Fibroblast of lung (primary cell): ENCODE measurements at regions not wholly inside any gene's neighbourhood (a gene's known extent, or its start where the extent isn't known, plus 50 kb on each side); places are given as distances from the start of the nearest gene placed in this dataset.

ENCODE experiments used
- DNase-seq, 2 donors: peaks; one replicate each; pipeline versions ENCODE4 v3.0.0 to v3.0.0-alpha.2; 2010; ENCODE audit warnings: low read depth in 2 of 2
- H2AFZ ChIP-seq: 2 replicates; pipeline ENCODE4 v1.5.1; 2012; ENCODE audit warnings: low read length, control low read depth, inconsistent platforms
- H3K27ac ChIP-seq: 2 replicates; pipeline ENCODE4 v1.5.1; 2011; ENCODE audit warnings: low read length, control low read depth; ENCODE audit not compliant: insufficient read depth
- H3K27me3 ChIP-seq: 2 replicates; pipeline ENCODE4 v1.5.1; 2011; ENCODE audit warnings: mild to moderate bottlenecking, low read length; ENCODE audit not compliant: control insufficient read depth, insufficient read depth
- H3K36me3 ChIP-seq: 2 replicates; pipeline ENCODE4 v1.5.1; 2011; ENCODE audit warnings: low read length; ENCODE audit not compliant: control insufficient read depth, insufficient read depth
- H3K4me1 ChIP-seq: 2 replicates; pipeline ENCODE4 v1.5.1; 2011; ENCODE audit warnings: low read length; ENCODE audit not compliant: control insufficient read depth, insufficient read depth; ENCODE audit errors: extremely low read depth
- H3K4me2 ChIP-seq: 2 replicates; pipeline ENCODE4 v1.5.1; 2011; ENCODE audit warnings: low read length, control low read depth; ENCODE audit not compliant: insufficient read depth; ENCODE audit errors: extremely low read depth
- H3K4me3 ChIP-seq, 4 experiments: fragments of 200-600 bp in 1 of 4; sonication (generic) in 1 of 4; replicated peaks in 1 of 4; 2 replicates each; pipeline ENCODE4 v1.5.1; 2011 to 2016; ENCODE audit warnings: low read length in 4 of 4, low read depth in 3 of 4, mild to moderate bottlenecking in 3 of 4, control low read depth in 2 of 4, inconsistent platforms in 1 of 4, mixed read lengths in 1 of 4; ENCODE audit not compliant: insufficient read depth in 1 of 4; ENCODE audit errors: control extremely low read depth in 1 of 4
- H3K79me2 ChIP-seq: 2 replicates; pipeline ENCODE4 v1.5.1; 2012; ENCODE audit warnings: mild to moderate bottlenecking, low read length, inconsistent platforms; ENCODE audit not compliant: control insufficient read depth, insufficient read depth
- H3K9ac ChIP-seq: 2 replicates; pipeline ENCODE4 v1.5.1; 2011; ENCODE audit warnings: mild to moderate bottlenecking, low read length, control low read depth; ENCODE audit not compliant: insufficient read depth
- H3K9me3 ChIP-seq: 2 replicates; pipeline ENCODE4 v1.5.1; 2012; ENCODE audit warnings: low read depth, low read length; ENCODE audit not compliant: control insufficient read depth, insufficient read depth
- H4K20me1 ChIP-seq: 2 replicates; pipeline ENCODE4 v1.5.1; 2011; ENCODE audit warnings: low read length; ENCODE audit not compliant: control insufficient read depth, insufficient read depth; ENCODE audit errors: extremely low read depth
- EZH2 ChIP-seq: IDR thresholded peaks from 2 replicates; pipeline ENCODE4 v1.5.1; 2012; ENCODE audit warnings: low read length, control low read depth, mild to moderate bottlenecking; ENCODE audit errors: missing control alignments
- TF ChIP-seq, protein P1 (sequence below), 2 donors: IDR thresholded peaks in 1 of 2; conservative IDR thresholded peaks in 1 of 2; 1 replicate in 1 of 2; 2 replicates in 1 of 2; pipeline ENCODE4 v1.5.1; 2011 to 2012; ENCODE audit warnings: low read length in 2 of 2, control low read depth in 1 of 2, inconsistent platforms in 1 of 2, low read depth in 1 of 2, mild to moderate bottlenecking in 1 of 2

DNA sequence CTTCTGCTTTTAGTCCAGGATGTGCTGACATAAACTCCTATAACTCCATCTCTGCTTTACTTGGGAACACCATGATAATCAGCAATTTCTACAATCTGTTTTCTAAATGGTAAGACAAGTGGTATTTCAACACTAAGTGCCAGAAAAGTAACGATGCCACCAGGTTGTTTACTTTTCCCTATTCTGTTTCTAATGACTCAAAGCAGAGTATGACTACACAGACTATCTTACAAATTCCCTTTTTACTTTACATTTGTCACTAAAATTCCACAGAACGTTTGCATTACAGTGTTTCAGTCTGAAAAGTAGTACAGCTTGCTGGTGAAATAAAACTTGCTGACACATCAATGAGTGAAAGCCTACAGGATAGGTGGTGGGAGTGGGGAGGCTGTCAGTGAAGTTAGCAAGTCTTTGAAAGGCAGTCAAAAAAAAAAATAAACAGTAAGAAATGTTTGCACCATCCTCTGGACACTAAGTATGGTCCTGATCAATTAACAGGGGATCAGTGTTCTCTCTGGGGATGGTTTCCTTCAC is 186.5 kb downstream of the LURAP1L start:
- no peak overlapping the region for H2AFZ ChIP-seq
- H4K20me1 ChIP-seq = no peaks in the 10 kb centered on the region
- no peaks in the 10 kb centered on the region for H3K79me2 ChIP-seq
- H3K4me2 ChIP-seq = no peak overlapping the region
- H3K27ac ChIP-seq = no peak overlapping the region
- no peaks in the 10 kb centered on the region for H3K27me3 ChIP-seq
- no peaks in the 10 kb centered on the region for H3K9me3 ChIP-seq
- H3K4me1 ChIP-seq = no peaks in the 10 kb centered on the region
- H3K4me3 ChIP-seq = no peak overlapping the region
- TF ChIP-seq, protein P1, sequence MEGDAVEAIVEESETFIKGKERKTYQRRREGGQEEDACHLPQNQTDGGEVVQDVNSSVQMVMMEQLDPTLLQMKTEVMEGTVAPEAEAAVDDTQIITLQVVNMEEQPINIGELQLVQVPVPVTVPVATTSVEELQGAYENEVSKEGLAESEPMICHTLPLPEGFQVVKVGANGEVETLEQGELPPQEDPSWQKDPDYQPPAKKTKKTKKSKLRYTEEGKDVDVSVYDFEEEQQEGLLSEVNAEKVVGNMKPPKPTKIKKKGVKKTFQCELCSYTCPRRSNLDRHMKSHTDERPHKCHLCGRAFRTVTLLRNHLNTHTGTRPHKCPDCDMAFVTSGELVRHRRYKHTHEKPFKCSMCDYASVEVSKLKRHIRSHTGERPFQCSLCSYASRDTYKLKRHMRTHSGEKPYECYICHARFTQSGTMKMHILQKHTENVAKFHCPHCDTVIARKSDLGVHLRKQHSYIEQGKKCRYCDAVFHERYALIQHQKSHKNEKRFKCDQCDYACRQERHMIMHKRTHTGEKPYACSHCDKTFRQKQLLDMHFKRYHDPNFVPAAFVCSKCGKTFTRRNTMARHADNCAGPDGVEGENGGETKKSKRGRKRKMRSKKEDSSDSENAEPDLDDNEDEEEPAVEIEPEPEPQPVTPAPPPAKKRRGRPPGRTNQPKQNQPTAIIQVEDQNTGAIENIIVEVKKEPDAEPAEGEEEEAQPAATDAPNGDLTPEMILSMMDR (conservative IDR thresholded peaks at IDR 0.05 in 1 of 2, IDR thresholded peaks at IDR 0.05 in 1 of 2; ENCODE audit: low read depth in 1 of 2, low read length in 2 of 2) = no peak
- no peak for TF ChIP-seq EZH2
- H3K9ac ChIP-seq = no peak overlapping the region
- no peaks in the 10 kb centered on the region for H3K36me3 ChIP-seq
- DNase-seq = peak; percentile 11 to 24

DNA sequence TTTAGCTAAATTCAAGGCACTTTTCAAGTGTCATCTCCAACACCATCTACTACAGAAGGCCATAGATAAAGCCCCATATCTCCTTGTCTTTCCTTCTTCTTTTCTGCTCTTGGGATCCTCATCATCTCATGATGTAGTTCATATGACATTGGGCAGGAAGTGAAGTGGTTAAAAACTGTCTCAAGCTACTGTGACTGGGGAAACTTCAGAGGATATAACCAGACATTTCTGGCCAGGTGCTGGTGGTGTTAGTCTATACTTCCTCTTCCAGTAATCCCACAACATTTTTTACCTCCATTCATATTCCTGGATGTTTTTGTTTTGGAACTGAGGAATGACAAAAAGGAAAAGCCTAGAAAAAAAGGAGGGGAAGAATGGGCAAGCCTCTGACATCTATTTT is 188.7 kb downstream of the LURAP1L start:
- Histone ChIP-seq H2AFZ (no peak overlapping the region), H3K36me3 (no peaks in the 10 kb centered on the region), H3K27me3 (no peaks in the 10 kb centered on the region), H3K4me2 (no peak overlapping the region), H4K20me1 (no peaks in the 10 kb centered on the region), H3K9ac (no peak overlapping the region), H3K79me2 (no peaks in the 10 kb centered on the region), H3K4me1 (no peaks in the 10 kb centered on the region), H3K9me3 (no peaks in the 10 kb centered on the region), H3K4me3 (no peak overlapping the region), H3K27ac (no peak overlapping the region)
- no peak for DNase-seq
- TF ChIP-seq EZH2 = no peak
- TF ChIP-seq, protein P1 (conservative IDR thresholded peaks at IDR 0.05 in 1 of 2, IDR thresholded peaks at IDR 0.05 in 1 of 2; ENCODE audit: low read depth in 1 of 2, low read length in 2 of 2) = no peak

DNA sequence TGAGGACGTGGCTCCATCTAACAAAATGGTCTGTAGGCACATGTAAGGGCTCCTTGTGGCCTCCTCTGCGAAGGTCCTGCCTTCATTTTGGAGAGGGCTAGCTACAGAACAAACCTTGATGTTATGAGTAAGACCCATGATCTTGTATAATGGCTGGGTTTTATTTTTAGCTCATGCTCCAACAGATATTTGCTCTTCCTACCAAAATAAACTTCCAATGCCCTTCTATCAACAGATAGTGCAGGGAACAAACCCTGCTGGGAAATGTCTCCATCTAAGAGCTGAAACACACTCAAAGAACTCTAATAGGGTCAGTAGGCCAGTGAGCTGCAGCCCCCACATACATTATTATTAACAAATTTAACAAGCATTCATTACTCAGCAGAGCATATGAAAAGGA is 189.5 kb downstream of the LURAP1L start:
- Histone ChIP-seq H2AFZ (no peak overlapping the region), H3K9me3 (no peaks in the 10 kb centered on the region), H3K27me3 (no peaks in the 10 kb centered on the region), H3K27ac (no peak overlapping the region), H3K4me3 (no peak overlapping the region), H3K9ac (no peak overlapping the region), H3K4me1 (no peaks in the 10 kb centered on the region), H3K79me2 (no peaks in the 10 kb centered on the region), H3K4me2 (no peak overlapping the region), H3K36me3 (no peaks in the 10 kb centered on the region), H4K20me1 (no peaks in the 10 kb centered on the region)
- DNase-seq = no peak
- TF ChIP-seq, protein P1 (conservative IDR thresholded peaks at IDR 0.05 in 1 of 2, IDR thresholded peaks at IDR 0.05 in 1 of 2; ENCODE audit: low read depth in 1 of 2, low read length in 2 of 2) = no peak
- no peak for TF ChIP-seq EZH2
